Esophagus squamous epithelium (tissue), 5 donors: ENCODE measurements at regions not wholly inside any gene's neighbourhood (a gene's known extent, or its start where the extent isn't known, plus 50 kb on each side); places are given as distances from the start of the nearest gene placed in this dataset.

Experiments
- DNase-seq: peaks from one replicate; lab custom pipeline; 2025; lab: John Stamatoyannopoulos, UW
- H3K27ac ChIP-seq, 4 donors: fragments of 200-600 bp; sonication (generic); one replicate each; pipeline ENCODE4 v1.5.1; 2016 to 2019; ENCODE audit warnings: mild to moderate bottlenecking in 1 of 4
- H3K27me3 ChIP-seq, 4 donors: fragments of 200-600 bp; sonication (generic); 1 replicate in 3 of 4; 2 replicates in 1 of 4; pipeline versions ENCODE4 v1.5.1 to v1.6.0; 2017 to 2021; ENCODE audit warnings: antibody characterized with exemption in 1 of 4
- H3K36me3 ChIP-seq, 3 donors: fragments of 200-600 bp; sonication (generic); one replicate each; pipeline ENCODE4 v1.5.1; 2016 to 2019
- H3K4me1 ChIP-seq, 3 donors: fragments of 200-600 bp; sonication (generic); one replicate each; pipeline ENCODE4 v1.5.1; 2017 to 2019
- H3K4me3 ChIP-seq, 4 donors: fragments of 200-600 bp; sonication (generic); 1 replicate in 3 of 4; 2 replicates in 1 of 4; pipeline ENCODE4 v1.5.1; 2016 to 2019; ENCODE audit warnings: mild to moderate bottlenecking in 2 of 4, moderate library complexity in 1 of 4
- H3K9me3 ChIP-seq, 3 donors: fragments of 200-600 bp; sonication (generic); one replicate each; pipeline ENCODE4 v1.5.1; 2016 to 2019
- CTCF ChIP-seq, 6 experiments: fragments of 450-650 bp in 4 of 6; fragments of 200-600 bp in 2 of 6; sonication (generic) in 2 of 6; IDR thresholded peaks; one replicate each; pipeline ENCODE4 v1.5.1; 2016 to 2019; ENCODE audit warnings: antibody characterized with exemption in 6 of 6, mild to moderate bottlenecking in 4 of 6, moderate library complexity in 4 of 6
- POLR2A ChIP-seq, 4 donors: fragments of 450-650 bp; IDR thresholded peaks; one replicate each; pipeline ENCODE4 v1.6.1; 2017; ENCODE audit warnings: antibody characterized with exemption in 4 of 4, mild to moderate bottlenecking in 4 of 4, moderate library complexity in 3 of 4
- WGBS, 2 donors: methylation state at CpG; one replicate each; pipeline ENCODE4 v1.1.5; 2018; 5-methylcytosine and 5-hydroxymethylcytosine counted together
- intact Hi-C: fragments of 100-400 bp; cut with DNase I; formaldehyde crosslinking; loops from one replicate; pipeline ENCODE4 v1.15.0; 2022
- donor health status: DM: yes; HTN: yes; CAD: no.

GRCh38 chr5:6182271-6182815 lies 196.0 kb downstream of the MED10 start:
- no peaks in the 10 kb centered on the region for H3K4me1 ChIP-seq
- no peaks in the 10 kb centered on the region for H3K36me3 ChIP-seq
- H3K27me3 ChIP-seq: no peaks in the 10 kb centered on the region
- TF ChIP-seq CTCF (IDR thresholded peaks at IDR 0.05) (no peak), POLR2A (IDR thresholded peaks at IDR 0.05) (no peak)
- DNase-seq: no peak
- no peaks in the 10 kb centered on the region for H3K9me3 ChIP-seq
- intact Hi-C loops: no loop called here
- no peak overlapping the region for H3K4me3 ChIP-seq
- H3K27ac ChIP-seq: no peak overlapping the region
- 80 to 83% methylated on average over 1 to 14 of the region's 23 CpGs for WGBS, 2 donors

- Histone ChIP-seq H3K27me3 (no peaks in the 10 kb centered on the region), H3K27ac (no peak overlapping the region), H3K9me3 (no peaks in the 10 kb centered on the region), H3K4me1 (no peaks in the 10 kb centered on the region), H3K4me3 (no peak overlapping the region), H3K36me3 (no peaks in the 10 kb centered on the region)
- WGBS, 2 donors: 77 to 86% methylated on average over 12 to 14 of the region's 15 CpGs
- DNase-seq: no peak
- TF ChIP-seq POLR2A (IDR thresholded peaks at IDR 0.05): no peak
- no peak for TF ChIP-seq CTCF (IDR thresholded peaks at IDR 0.05)
- intact Hi-C loops: no loop called here
Observed at GRCh38 chr5:6181871-6182270, 196.5 kb downstream of the MED10 start.

DNA sequence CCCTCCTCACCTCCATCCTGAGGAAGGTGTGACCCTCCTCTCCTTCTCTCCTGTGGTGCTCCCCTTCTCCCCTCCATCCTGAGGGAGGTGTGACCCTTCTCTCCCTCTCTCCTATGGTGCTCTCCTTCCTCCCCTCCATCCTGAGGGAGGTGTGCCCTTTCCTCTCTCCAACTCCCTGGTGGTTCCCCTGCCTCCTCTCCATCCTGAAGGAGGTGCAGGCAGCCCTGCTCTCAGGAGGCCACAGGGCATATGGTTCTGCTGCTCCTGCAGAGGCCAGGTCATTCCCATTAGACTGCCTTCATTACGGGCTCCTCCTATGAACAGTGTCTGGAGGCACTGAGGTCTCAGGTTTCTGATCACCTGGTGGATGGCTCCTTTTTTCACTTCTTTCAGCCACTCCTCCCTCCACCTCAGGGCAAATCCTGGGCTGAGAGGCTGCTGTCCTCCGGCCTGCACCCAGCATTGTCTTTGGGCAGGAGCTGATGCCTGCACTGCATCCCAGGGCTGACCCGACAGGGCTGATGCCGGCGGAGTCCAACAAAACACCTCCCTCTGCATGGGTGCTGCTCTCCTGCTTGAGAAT lies 197.1 kb downstream of the MED10 start:
- no peaks in the 10 kb centered on the region for H3K4me1 ChIP-seq

GRCh38 chr5:6180231-6180872 lies 198.0 kb downstream of the MED10 start:
- no peak for TF ChIP-seq POLR2A (IDR thresholded peaks at IDR 0.05)
- H3K9me3 ChIP-seq: no peaks in the 10 kb centered on the region
- intact Hi-C loops: no loop called here
- no peaks in the 10 kb centered on the region for H3K4me1 ChIP-seq
- H3K4me3 ChIP-seq: no peak overlapping the region
- no peak for DNase-seq
- H3K27me3 ChIP-seq: no peaks in the 10 kb centered on the region
- H3K36me3 ChIP-seq: no peaks in the 10 kb centered on the region
- no peak overlapping the region for H3K27ac ChIP-seq
- 68 to 83% methylated on average over 1 to 2 of the region's 2 CpGs for WGBS, 2 donors

More for the DNA sequence above, 197.1 kb downstream of the MED10 start:
- Histone ChIP-seq H3K36me3 (no peaks in the 10 kb centered on the region), H3K9me3 (no peaks in the 10 kb centered on the region), H3K27me3 (no peaks in the 10 kb centered on the region), H3K4me3 (no peak overlapping the region), H3K27ac (no peak overlapping the region)
- WGBS, 2 donors: 40 to 72% methylated on average over 2 to 5 of the region's 5 CpGs
- no peak for DNase-seq
- TF ChIP-seq POLR2A (IDR thresholded peaks at IDR 0.05) (no peak), CTCF (IDR thresholded peaks at IDR 0.05) (no peak)
- intact Hi-C loops: no loop called here

DNA sequence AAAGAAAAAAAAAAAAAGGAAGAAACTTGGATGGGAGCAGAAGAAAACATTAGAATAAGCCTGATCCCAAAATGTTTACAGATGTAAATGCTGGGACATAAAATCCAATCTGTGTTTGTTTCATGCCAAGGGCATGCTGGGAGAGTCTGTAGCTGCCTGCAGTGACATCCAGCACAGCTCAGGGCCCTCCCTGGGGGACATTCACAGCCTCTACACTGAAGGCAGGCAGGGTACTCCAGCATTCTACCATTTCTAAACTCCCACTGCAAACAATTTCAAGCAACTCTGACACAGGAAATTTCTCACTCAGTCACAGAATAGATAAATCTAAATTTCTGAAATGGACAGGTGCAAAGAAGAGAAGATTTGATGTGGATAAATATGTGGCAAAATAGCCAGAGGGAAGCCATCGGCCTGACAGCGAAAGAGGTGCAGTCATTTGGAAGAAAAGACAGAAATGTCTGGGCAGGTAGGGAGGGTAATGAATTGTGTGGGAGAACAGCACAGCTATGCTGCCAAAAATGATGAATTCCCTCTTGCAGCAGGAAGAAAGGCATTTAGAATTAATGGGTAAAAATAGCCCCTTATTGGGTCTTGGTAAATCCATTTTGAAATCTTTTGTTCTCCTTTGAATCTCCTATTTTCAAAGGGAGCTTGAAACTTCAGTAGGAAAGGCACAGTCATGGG lies 199.4 kb downstream of the MED10 start:
- WGBS, 2 donors: 59 to 62% methylated on average over 2 of the region's 2 CpGs

More for the DNA sequence above, 199.4 kb downstream of the MED10 start:
- no peaks in the 10 kb centered on the region for H3K4me1 ChIP-seq
- no peaks in the 10 kb centered on the region for H3K36me3 ChIP-seq
- H3K27ac ChIP-seq: no peak overlapping the region
- no peak overlapping the region for H3K4me3 ChIP-seq
- TF ChIP-seq POLR2A (IDR thresholded peaks at IDR 0.05) (no peak), CTCF (IDR thresholded peaks at IDR 0.05) (no peak)
- H3K27me3 ChIP-seq: no peaks in the 10 kb centered on the region
- intact Hi-C loops: no loop called here
- no peaks in the 10 kb centered on the region for H3K9me3 ChIP-seq
- no peak for DNase-seq
